GM12878 (cell line): ENCODE measurements at regions not wholly inside any gene's neighbourhood (a gene's known extent, or its start where the extent isn't known, plus 50 kb on each side); places are given as distances from the start of the nearest gene placed in this dataset.

Experiments used
- ATAC-seq: fragments of 200-7000 bp; cut with Tn5 transposase; 3 replicates; pipeline ENCODE4 v1.9.1; 2020; ENCODE audit warnings: mild to moderate bottlenecking, moderate library complexity
- BruUV-seq: library from RNA; stranded (reverse); fragments of 400-500 nt; replicated peaks from 2 replicates; lab custom pipeline; 2021; lab: Mats Ljungman, UMichigan
- CTCF ChIA-PET: fragments of 300-600 bp; sonication (Branson Sonifier 250); formaldehyde crosslinking; extraction: SDS; loops from one replicate; lab custom pipeline; 2021; ENCODE audit warnings: inconsistent platforms; lab: Yijun Ruan, JAX
- POLR2A ChIA-PET: fragments of 350-600 bp; formaldehyde crosslinking; extraction: SDS; loops from one replicate; lab custom pipeline; 2021; ENCODE audit warnings: inconsistent platforms; lab: Charles Lee
- RAD21 ChIA-PET: fragments of 300-600 bp; sonication (Branson Sonifier 250); formaldehyde crosslinking; loops from one replicate; lab custom pipeline; 2023; ENCODE audit warnings: antibody characterized with exemption; ENCODE audit not compliant: unreplicated experiment; lab: Charles Lee
- SMC1A ChIA-PET: fragments of 300-600 bp; sonication (Branson Sonifier 250); formaldehyde crosslinking; loops from one replicate; lab custom pipeline; 2023; ENCODE audit not compliant: unreplicated experiment, uncharacterized antibody; lab: Charles Lee
- DNase-seq: peaks from one replicate; pipeline ENCODE4 v3.0.0-alpha.2; 2011; ENCODE audit warnings: low read depth, low spot score
- FAIRE-seq: peaks from 3 replicates; lab custom pipeline; 2011; peaks lifted over from hg19 to GRCh38; lab: Jason Lieb, UNC
- H2AFZ ChIP-seq: 2 replicates; pipeline ENCODE4 v1.6.0; 2011; ENCODE audit warnings: low read depth, low read length, control low read depth; ENCODE audit not compliant: control insufficient read depth
- H3K27ac ChIP-seq: 2 replicates; pipeline ENCODE4 v1.5.1; 2011; ENCODE audit warnings: control low read depth; ENCODE audit not compliant: control insufficient read depth, insufficient read depth
- H3K27me3 ChIP-seq, 2 experiments: replicated peaks in 1 of 2; 2 replicates each; pipeline versions ENCODE4 v1.6.0 to v1.6.1; 2011; ENCODE audit warnings: low read length in 1 of 2; ENCODE audit not compliant: control insufficient read depth in 2 of 2, insufficient read depth in 2 of 2
- H3K36me3 ChIP-seq, 2 experiments: 2 replicates each; pipeline ENCODE4 v1.5.1; 2011; ENCODE audit warnings: low read length in 1 of 2; ENCODE audit not compliant: control insufficient read depth in 2 of 2, insufficient read depth in 2 of 2
- H3K4me1 ChIP-seq: 2 replicates; pipeline ENCODE4 v1.6.1; 2011; ENCODE audit warnings: mild to moderate bottlenecking, low read length, moderate library complexity, mixed read lengths; ENCODE audit not compliant: control insufficient read depth, insufficient read depth
- H3K4me2 ChIP-seq: 2 replicates; pipeline ENCODE4 v1.6.0; 2011; ENCODE audit warnings: control low read depth; ENCODE audit not compliant: control insufficient read depth, insufficient read depth
- H3K4me3 ChIP-seq: fragments of 200-600 bp; sonication (generic); 2 replicates; pipeline ENCODE4 v1.5.1; 2016
- H3K79me2 ChIP-seq: 2 replicates; pipeline ENCODE4 v1.6.0; 2011; ENCODE audit warnings: low read length; ENCODE audit not compliant: control insufficient read depth, insufficient read depth
- H3K9ac ChIP-seq: 2 replicates; pipeline ENCODE4 v1.8.0; 2011; ENCODE audit warnings: low read length, control low read depth, mixed read lengths; ENCODE audit not compliant: control insufficient read depth, insufficient read depth
- H3K9me3 ChIP-seq: replicated peaks from 3 replicates; pipeline ENCODE4 v1.5.1; 2011; ENCODE audit warnings: mild to moderate bottlenecking, low read length; ENCODE audit not compliant: control insufficient read depth, insufficient read depth
- H4K20me1 ChIP-seq: 2 replicates; pipeline ENCODE4 v1.6.0; 2011; ENCODE audit not compliant: control insufficient read depth, insufficient read depth
- BMI1 ChIP-seq: fragments of 450-650 bp; IDR thresholded peaks from 2 replicates; pipeline ENCODE4 v1.6.1; 2016; ENCODE audit warnings: mild to moderate bottlenecking, moderate library complexity, borderline replicate concordance
- CHD2 ChIP-seq: IDR thresholded peaks from 2 replicates; pipeline ENCODE4 v1.6.1; 2011; ENCODE audit warnings: low read depth, low read length, improper control_type of control experiment, borderline replicate concordance
- CREM ChIP-seq: IDR thresholded peaks from 2 replicates; pipeline ENCODE4 v1.6.1; 2014; ENCODE audit warnings: antibody characterized with exemption, low read depth
- HCFC1 ChIP-seq: fragments of 150-350 bp; IDR thresholded peaks from 2 replicates; pipeline ENCODE4 v1.6.1; 2014; ENCODE audit warnings: low read length
- HDAC6 ChIP-seq: fragments of 200-600 bp; sonication (generic); IDR thresholded peaks from one replicate; pipeline ENCODE4 v1.8.0; 2017; ENCODE audit warnings: antibody characterized with exemption; ENCODE audit not compliant: unreplicated experiment
- IRF4 ChIP-seq: IDR thresholded peaks from 2 replicates; pipeline ENCODE4 v1.6.1; 2011; ENCODE audit warnings: low read depth, low read length
- RUNX3 ChIP-seq: IDR thresholded peaks from 2 replicates; pipeline ENCODE4 v1.6.1; 2012; ENCODE audit warnings: low read length, inconsistent platforms
- SIN3A ChIP-seq: IDR thresholded peaks from 2 replicates; pipeline ENCODE4 v1.6.1; 2012; ENCODE audit warnings: low read depth, low read length, improper control_type of control experiment
- SRF ChIP-seq, 2 experiments: IDR thresholded peaks; 2 replicates each; pipeline ENCODE4 v1.6.1; 2011; ENCODE audit warnings: low read depth in 2 of 2, low read length in 2 of 2, mild to moderate bottlenecking in 1 of 2, moderate library complexity in 1 of 2
- WGBS: methylation state at CpG from one replicate; pipeline ENCODE4 v1.1.6; 2016; ENCODE audit warnings: low lambda C conversion rate; ENCODE audit not compliant: insufficient replicate concordance, insufficient coverage; ENCODE audit errors: missing lambda C conversion rate; 5-methylcytosine and 5-hydroxymethylcytosine counted together
- in situ Hi-C: fragments of 300-500 bp; cut with MboI; formaldehyde crosslinking; loops from 9 replicates; pipeline ENCODE4 v1.14.3; 2018; ENCODE audit warnings: mixed read lengths
- intact Hi-C: fragments of 100-400 bp; cut with micrococcal nuclease; formaldehyde crosslinking; loops from one replicate; pipeline ENCODE4 v1.14.2; 2022; ENCODE audit not compliant: unreplicated experiment
- TF ChIP-seq, protein P1 (sequence below): fragments of 150-350 bp; IDR thresholded peaks from 2 replicates; pipeline ENCODE4 v1.6.1; 2016; ENCODE audit warnings: low read depth, low read length
- TF ChIP-seq, protein P2 (sequence below): fragments of 450-650 bp; IDR thresholded peaks from 2 replicates; pipeline ENCODE4 v1.6.1; 2014; ENCODE audit warnings: mild to moderate bottlenecking
- TF ChIP-seq, protein P3 (sequence below): fragments of 450-650 bp; conservative IDR thresholded peaks from 2 replicates; pipeline ENCODE4 v1.6.1; 2017; ENCODE audit warnings: mild to moderate bottlenecking, moderate library complexity
- TF ChIP-seq, protein P4 (sequence below): fragments of 450-650 bp; IDR thresholded peaks from 2 replicates; pipeline ENCODE4 v1.6.1; 2017; ENCODE audit warnings: low read depth, mild to moderate bottlenecking, moderate library complexity

- no TSS peak for BruUV-seq
- intact Hi-C loops, result no loop called here
Measured at GRCh38 chr12:91496337-91496736, 313.7 kb upstream of the DCN start.

More at GRCh38 chr12:91496337-91496736, 313.7 kb upstream of the DCN start:
- Histone ChIP-seq H3K4me3 (no peak overlapping the region), H3K9me3 (no peaks in the 10 kb centered on the region), H3K4me2 (no peak overlapping the region), H3K79me2 (no peaks in the 10 kb centered on the region), H3K9ac (no peak overlapping the region), H3K4me1 (no peaks in the 10 kb centered on the region), H4K20me1 (no peaks in the 10 kb centered on the region), H3K27me3 (no peaks in the 10 kb centered on the region), H3K36me3 (no peaks in the 10 kb centered on the region), H3K27ac (no peak overlapping the region), H2AFZ (no peak overlapping the region)
- ATAC-seq (no peak), FAIRE-seq (no peak), DNase-seq (no peak)
- TF ChIP-seq, protein P1, sequence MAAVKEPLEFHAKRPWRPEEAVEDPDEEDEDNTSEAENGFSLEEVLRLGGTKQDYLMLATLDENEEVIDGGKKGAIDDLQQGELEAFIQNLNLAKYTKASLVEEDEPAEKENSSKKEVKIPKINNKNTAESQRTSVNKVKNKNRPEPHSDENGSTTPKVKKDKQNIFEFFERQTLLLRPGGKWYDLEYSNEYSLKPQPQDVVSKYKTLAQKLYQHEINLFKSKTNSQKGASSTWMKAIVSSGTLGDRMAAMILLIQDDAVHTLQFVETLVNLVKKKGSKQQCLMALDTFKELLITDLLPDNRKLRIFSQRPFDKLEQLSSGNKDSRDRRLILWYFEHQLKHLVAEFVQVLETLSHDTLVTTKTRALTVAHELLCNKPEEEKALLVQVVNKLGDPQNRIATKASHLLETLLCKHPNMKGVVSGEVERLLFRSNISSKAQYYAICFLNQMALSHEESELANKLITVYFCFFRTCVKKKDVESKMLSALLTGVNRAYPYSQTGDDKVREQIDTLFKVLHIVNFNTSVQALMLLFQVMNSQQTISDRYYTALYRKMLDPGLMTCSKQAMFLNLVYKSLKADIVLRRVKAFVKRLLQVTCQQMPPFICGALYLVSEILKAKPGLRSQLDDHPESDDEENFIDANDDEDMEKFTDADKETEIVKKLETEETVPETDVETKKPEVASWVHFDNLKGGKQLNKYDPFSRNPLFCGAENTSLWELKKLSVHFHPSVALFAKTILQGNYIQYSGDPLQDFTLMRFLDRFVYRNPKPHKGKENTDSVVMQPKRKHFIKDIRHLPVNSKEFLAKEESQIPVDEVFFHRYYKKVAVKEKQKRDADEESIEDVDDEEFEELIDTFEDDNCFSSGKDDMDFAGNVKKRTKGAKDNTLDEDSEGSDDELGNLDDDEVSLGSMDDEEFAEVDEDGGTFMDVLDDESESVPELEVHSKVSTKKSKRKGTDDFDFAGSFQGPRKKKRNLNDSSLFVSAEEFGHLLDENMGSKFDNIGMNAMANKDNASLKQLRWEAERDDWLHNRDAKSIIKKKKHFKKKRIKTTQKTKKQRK, result no peak
- TF ChIP-seq CREM (no peak), HDAC6 (no peak), SRF (IDR thresholded peaks at IDR 0.05; ENCODE audit: low read depth in 2 of 2, low read length in 2 of 2) (no peak), CHD2 (no peak), SIN3A (no peak), HCFC1 (no peak), BMI1 (no peak), IRF4 (no peak), RUNX3 (no peak)
- TF ChIP-seq, protein P2, sequence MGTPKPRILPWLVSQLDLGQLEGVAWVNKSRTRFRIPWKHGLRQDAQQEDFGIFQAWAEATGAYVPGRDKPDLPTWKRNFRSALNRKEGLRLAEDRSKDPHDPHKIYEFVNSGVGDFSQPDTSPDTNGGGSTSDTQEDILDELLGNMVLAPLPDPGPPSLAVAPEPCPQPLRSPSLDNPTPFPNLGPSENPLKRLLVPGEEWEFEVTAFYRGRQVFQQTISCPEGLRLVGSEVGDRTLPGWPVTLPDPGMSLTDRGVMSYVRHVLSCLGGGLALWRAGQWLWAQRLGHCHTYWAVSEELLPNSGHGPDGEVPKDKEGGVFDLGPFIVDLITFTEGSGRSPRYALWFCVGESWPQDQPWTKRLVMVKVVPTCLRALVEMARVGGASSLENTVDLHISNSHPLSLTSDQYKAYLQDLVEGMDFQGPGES, result no peak
- TF ChIP-seq, protein P3, sequence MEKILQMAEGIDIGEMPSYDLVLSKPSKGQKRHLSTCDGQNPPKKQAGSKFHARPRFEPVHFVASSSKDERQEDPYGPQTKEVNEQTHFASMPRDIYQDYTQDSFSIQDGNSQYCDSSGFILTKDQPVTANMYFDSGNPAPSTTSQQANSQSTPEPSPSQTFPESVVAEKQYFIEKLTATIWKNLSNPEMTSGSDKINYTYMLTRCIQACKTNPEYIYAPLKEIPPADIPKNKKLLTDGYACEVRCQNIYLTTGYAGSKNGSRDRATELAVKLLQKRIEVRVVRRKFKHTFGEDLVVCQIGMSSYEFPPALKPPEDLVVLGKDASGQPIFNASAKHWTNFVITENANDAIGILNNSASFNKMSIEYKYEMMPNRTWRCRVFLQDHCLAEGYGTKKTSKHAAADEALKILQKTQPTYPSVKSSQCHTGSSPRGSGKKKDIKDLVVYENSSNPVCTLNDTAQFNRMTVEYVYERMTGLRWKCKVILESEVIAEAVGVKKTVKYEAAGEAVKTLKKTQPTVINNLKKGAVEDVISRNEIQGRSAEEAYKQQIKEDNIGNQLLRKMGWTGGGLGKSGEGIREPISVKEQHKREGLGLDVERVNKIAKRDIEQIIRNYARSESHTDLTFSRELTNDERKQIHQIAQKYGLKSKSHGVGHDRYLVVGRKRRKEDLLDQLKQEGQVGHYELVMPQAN, result no peak
- TF ChIP-seq, protein P4, sequence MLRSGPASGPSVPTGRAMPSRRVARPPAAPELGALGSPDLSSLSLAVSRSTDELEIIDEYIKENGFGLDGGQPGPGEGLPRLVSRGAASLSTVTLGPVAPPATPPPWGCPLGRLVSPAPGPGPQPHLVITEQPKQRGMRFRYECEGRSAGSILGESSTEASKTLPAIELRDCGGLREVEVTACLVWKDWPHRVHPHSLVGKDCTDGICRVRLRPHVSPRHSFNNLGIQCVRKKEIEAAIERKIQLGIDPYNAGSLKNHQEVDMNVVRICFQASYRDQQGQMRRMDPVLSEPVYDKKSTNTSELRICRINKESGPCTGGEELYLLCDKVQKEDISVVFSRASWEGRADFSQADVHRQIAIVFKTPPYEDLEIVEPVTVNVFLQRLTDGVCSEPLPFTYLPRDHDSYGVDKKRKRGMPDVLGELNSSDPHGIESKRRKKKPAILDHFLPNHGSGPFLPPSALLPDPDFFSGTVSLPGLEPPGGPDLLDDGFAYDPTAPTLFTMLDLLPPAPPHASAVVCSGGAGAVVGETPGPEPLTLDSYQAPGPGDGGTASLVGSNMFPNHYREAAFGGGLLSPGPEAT, result no peak
- 13% methylated on average over 3 of the region's 3 CpGs for WGBS
- ChIA-PET RAD21 (no interaction called here), SMC1A (interaction anchor here (0.6 to 0.7 kb wide), 3 partner anchors 43 to 760 kb away, joined by 3 read pairs; no protein-coding TSS in a partner anchor), CTCF (interaction anchor here (0.6 kb wide), 1 partner anchor 292 kb away, joined by 3 read pairs; no protein-coding TSS in a partner anchor), POLR2A (interaction anchor here (0.6 kb wide), 1 partner anchor 526 kb away, joined by 4 read pairs; no protein-coding TSS in a partner anchor)
- in situ Hi-C loops, result no loop called here
